ENCODE measurements at regions not wholly inside any gene's neighbourhood (a gene's known extent, or its start where the extent isn't known, plus 50 kb on each side); places are given as distances from the start of the nearest gene placed in this dataset.

DNA sequence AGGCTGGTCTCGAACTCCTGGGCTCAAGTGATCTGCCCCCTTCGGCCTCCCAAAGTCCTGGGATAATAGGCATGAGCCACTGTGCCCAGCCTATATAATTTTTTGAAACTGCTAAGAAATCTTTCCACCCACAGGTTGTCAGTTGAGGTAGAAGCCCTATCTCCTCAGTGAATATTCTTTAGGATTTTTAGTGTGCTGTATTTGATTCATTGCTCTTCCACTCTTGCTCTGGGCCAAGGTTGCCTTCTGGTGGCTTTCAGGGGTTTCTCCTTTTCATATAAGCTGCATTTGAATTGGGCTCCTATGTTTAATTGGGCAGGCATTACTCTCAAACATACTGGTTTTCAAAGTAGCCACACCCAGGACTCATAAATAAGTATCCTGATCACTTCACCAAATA is 931.2 kb downstream of the GATA3 start:
- no peaks in the 10 kb centered on the region for H3K9me3 ChIP-seq (ENCODE audit: severe bottlenecking)
- DNase-seq (ENCODE audit: low spot score) (no peak), ATAC-seq (ENCODE audit: low read depth) (no peak)
- TF ChIP-seq, protein P1, sequence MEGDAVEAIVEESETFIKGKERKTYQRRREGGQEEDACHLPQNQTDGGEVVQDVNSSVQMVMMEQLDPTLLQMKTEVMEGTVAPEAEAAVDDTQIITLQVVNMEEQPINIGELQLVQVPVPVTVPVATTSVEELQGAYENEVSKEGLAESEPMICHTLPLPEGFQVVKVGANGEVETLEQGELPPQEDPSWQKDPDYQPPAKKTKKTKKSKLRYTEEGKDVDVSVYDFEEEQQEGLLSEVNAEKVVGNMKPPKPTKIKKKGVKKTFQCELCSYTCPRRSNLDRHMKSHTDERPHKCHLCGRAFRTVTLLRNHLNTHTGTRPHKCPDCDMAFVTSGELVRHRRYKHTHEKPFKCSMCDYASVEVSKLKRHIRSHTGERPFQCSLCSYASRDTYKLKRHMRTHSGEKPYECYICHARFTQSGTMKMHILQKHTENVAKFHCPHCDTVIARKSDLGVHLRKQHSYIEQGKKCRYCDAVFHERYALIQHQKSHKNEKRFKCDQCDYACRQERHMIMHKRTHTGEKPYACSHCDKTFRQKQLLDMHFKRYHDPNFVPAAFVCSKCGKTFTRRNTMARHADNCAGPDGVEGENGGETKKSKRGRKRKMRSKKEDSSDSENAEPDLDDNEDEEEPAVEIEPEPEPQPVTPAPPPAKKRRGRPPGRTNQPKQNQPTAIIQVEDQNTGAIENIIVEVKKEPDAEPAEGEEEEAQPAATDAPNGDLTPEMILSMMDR (IDR thresholded peaks at IDR 0.05; ENCODE audit: poor library complexity, severe bottlenecking): peak; percentile 21
- no peak overlapping the region for H3K27ac ChIP-seq (ENCODE audit: poor library complexity, severe bottlenecking)
- H3K4me3 ChIP-seq (ENCODE audit: severe bottlenecking): no peak overlapping the region
- H3K4me1 ChIP-seq (ENCODE audit: insufficient read depth, poor library complexity, severe bottlenecking): no peaks in the 10 kb centered on the region
- H3K36me3 ChIP-seq (ENCODE audit: low read depth): no peaks in the 10 kb centered on the region
- H3K27me3 ChIP-seq (ENCODE audit: insufficient read depth, poor library complexity, severe bottlenecking): no peaks in the 10 kb centered on the region

DNA sequence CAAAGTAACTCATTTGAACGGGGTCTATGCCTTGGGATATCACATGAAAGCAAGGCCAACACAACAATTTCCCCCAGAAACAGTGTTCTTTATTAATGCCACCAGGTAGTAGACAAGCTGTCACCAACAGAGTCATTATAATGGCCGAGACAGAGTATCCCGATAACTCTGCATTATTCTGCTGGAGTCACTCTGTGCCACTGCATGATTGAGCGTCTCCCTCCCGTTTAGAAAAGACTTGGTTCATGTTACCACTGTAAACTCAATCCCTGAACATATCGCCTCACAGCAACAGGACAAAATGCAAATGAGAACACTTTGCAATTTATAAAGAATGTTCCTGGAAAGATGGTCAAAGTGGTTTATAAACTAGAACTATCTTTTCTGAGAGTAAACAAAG is 932.5 kb downstream of the GATA3 start:
- H3K36me3 ChIP-seq (ENCODE audit: low read depth): no peaks in the 10 kb centered on the region
- ATAC-seq (ENCODE audit: low read depth): no peak
- no peak overlapping the region for H3K4me3 ChIP-seq (ENCODE audit: severe bottlenecking)
- H3K27me3 ChIP-seq (ENCODE audit: insufficient read depth, poor library complexity, severe bottlenecking): no peaks in the 10 kb centered on the region
- DNase-seq (ENCODE audit: low spot score): no peak
- no peaks in the 10 kb centered on the region for H3K4me1 ChIP-seq (ENCODE audit: insufficient read depth, poor library complexity, severe bottlenecking)
- TF ChIP-seq, protein P1 (IDR thresholded peaks at IDR 0.05; ENCODE audit: poor library complexity, severe bottlenecking): no peak
- H3K27ac ChIP-seq (ENCODE audit: poor library complexity, severe bottlenecking): no peak overlapping the region
- no peaks in the 10 kb centered on the region for H3K9me3 ChIP-seq (ENCODE audit: severe bottlenecking)

DNA sequence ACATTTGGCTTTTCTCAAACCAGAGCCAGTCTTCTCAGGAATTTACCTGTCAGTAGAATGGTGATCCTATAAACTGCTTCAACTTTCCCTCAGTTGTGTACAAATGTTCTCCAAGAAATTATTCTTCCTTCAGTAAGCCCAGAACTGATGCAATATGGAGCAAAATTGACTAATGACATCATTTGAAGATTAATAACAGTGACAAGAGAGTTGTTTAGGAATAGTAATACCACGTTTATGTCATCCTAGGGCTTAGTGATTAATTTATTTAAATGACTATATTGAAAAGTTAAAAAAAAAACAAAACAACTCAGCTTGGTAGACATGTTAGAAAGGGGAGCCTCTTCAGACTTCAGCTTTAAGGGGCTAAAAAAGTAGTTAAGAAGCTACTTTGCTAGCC is 933.2 kb downstream of the GATA3 start:
- no peaks in the 10 kb centered on the region for H3K36me3 ChIP-seq (ENCODE audit: low read depth)
- DNase-seq (ENCODE audit: low spot score) (no peak), ATAC-seq (ENCODE audit: low read depth) (no peak)
- H3K27me3 ChIP-seq (ENCODE audit: insufficient read depth, poor library complexity, severe bottlenecking): no peaks in the 10 kb centered on the region
- no peak overlapping the region for H3K4me3 ChIP-seq (ENCODE audit: severe bottlenecking)
- H3K9me3 ChIP-seq (ENCODE audit: severe bottlenecking): no peaks in the 10 kb centered on the region
- TF ChIP-seq, protein P1 (IDR thresholded peaks at IDR 0.05; ENCODE audit: poor library complexity, severe bottlenecking): no peak
- H3K4me1 ChIP-seq (ENCODE audit: insufficient read depth, poor library complexity, severe bottlenecking): no peaks in the 10 kb centered on the region
- H3K27ac ChIP-seq (ENCODE audit: poor library complexity, severe bottlenecking): no peak overlapping the region

DNA sequence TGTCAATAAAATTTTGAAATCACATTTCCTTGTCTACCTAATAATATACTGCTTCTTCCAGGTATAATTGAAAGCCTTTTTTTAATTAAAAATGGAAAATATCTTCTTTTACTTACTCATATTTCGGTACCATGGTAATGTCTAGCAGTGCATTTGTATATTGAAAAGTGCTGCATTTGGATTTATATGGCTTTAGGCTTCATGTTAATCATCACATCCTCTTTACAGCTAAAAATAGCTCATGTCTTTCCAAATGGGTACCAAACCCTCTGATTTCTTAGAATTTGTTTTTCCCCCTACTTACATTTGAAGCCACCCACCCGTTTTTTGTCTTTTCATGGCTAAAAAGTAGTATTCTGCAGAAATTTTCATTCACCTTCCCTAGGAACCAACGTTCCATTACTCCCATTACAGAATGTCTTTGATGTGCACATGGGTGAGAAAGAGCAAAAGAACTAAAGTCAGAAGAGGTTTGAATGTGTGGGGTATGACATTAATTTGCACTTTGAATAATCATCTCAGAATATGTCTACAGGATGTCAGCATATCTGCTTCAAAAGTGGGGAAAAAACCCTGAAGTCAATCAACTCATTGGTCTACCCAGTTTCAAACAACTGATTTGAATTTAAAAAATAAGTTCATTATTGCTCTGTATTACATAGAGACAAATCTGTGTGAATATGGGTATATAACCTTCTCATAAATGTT is 935.9 kb downstream of the GATA3 start:
- no peak overlapping the region for H3K4me3 ChIP-seq (ENCODE audit: severe bottlenecking)
- H3K27me3 ChIP-seq (ENCODE audit: insufficient read depth, poor library complexity, severe bottlenecking): no peaks in the 10 kb centered on the region
- DNase-seq (ENCODE audit: low spot score): no peak
- H3K4me1 ChIP-seq (ENCODE audit: insufficient read depth, poor library complexity, severe bottlenecking): no peaks in the 10 kb centered on the region
- no peak for ATAC-seq (ENCODE audit: low read depth)
- H3K36me3 ChIP-seq (ENCODE audit: low read depth): no peaks in the 10 kb centered on the region
- no peak overlapping the region for H3K27ac ChIP-seq (ENCODE audit: poor library complexity, severe bottlenecking)
- H3K9me3 ChIP-seq (ENCODE audit: severe bottlenecking): no peaks in the 10 kb centered on the region
- TF ChIP-seq, protein P1 (IDR thresholded peaks at IDR 0.05; ENCODE audit: poor library complexity, severe bottlenecking): no peak

DNA sequence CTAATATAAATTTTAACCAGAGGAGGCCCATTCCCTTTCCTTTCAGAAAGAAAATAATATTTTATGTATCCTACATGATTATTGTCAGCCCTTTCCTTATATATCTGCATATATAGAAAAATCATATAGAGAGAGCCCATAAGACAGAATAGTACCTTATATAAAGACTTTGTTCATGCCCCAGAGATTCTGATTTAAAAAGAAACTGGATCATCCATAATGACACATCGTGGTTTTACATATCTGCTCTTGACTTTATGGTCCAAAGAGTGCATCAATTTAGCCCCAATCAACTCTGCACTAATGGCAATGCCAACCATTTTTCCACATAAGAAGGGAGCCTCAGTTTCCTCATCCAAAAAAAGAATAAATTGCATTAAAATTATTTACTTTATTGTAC is 937.5 kb downstream of the GATA3 start:
- H3K27me3 ChIP-seq (ENCODE audit: insufficient read depth, poor library complexity, severe bottlenecking): no peaks in the 10 kb centered on the region
- H3K9me3 ChIP-seq (ENCODE audit: severe bottlenecking): no peaks in the 10 kb centered on the region
- no peaks in the 10 kb centered on the region for H3K36me3 ChIP-seq (ENCODE audit: low read depth)
- H3K4me1 ChIP-seq (ENCODE audit: insufficient read depth, poor library complexity, severe bottlenecking): no peaks in the 10 kb centered on the region
- no peak overlapping the region for H3K4me3 ChIP-seq (ENCODE audit: severe bottlenecking)
- H3K27ac ChIP-seq (ENCODE audit: poor library complexity, severe bottlenecking): no peak overlapping the region
- DNase-seq (ENCODE audit: low spot score): no peak
- ATAC-seq (ENCODE audit: low read depth): no peak
- TF ChIP-seq, protein P1 (IDR thresholded peaks at IDR 0.05; ENCODE audit: poor library complexity, severe bottlenecking): no peak

Data from RWPE2 (cell line).